ENCODE measurements at regions not wholly inside any gene's neighbourhood (a gene's known extent, or its start where the extent isn't known, plus 50 kb on each side); places are given as distances from the start of the nearest gene placed in this dataset.

GRCh38 chr7:84251277-84251781 is 56.7 kb upstream of the SEMA3A start:
- Histone ChIP-seq H3K4me1 (ENCODE audit: low read depth) (peaks cover 15% of the 10 kb centered on the region), H3K36me3 (no peaks in the 10 kb centered on the region), H3K4me3 (no peak overlapping the region), H3K27me3 (no peaks in the 10 kb centered on the region), H3K9me3 (ENCODE audit: low read depth) (no peaks in the 10 kb centered on the region), H3K27ac (no peak overlapping the region)
- DNase-seq (ENCODE audit: low read depth in 1 of 2, low spot score in 1 of 2): peak in 1 of 2 donors; percentile 56
- TF ChIP-seq, protein P1, sequence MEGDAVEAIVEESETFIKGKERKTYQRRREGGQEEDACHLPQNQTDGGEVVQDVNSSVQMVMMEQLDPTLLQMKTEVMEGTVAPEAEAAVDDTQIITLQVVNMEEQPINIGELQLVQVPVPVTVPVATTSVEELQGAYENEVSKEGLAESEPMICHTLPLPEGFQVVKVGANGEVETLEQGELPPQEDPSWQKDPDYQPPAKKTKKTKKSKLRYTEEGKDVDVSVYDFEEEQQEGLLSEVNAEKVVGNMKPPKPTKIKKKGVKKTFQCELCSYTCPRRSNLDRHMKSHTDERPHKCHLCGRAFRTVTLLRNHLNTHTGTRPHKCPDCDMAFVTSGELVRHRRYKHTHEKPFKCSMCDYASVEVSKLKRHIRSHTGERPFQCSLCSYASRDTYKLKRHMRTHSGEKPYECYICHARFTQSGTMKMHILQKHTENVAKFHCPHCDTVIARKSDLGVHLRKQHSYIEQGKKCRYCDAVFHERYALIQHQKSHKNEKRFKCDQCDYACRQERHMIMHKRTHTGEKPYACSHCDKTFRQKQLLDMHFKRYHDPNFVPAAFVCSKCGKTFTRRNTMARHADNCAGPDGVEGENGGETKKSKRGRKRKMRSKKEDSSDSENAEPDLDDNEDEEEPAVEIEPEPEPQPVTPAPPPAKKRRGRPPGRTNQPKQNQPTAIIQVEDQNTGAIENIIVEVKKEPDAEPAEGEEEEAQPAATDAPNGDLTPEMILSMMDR (IDR thresholded peaks at IDR 0.05; ENCODE audit: low read depth, low read length): no peak

DNA sequence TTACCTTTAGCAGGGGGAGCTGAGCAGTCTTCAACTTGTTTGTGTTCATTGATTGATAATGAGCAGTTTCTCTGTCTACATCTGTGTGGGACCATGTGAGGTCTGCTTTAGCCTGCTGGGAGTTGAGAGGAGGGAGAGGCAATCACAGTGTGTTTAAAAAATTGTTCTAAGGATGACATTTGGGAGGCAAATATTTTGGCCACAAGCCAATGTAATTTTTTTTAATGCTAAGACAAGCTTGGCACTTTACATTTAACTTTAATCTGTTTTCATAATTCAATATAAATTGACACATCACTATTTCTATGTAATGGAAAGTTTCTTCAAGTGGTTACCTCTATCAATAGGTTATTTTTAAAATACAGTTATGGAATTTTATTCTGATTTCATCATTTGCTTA is 55.9 kb upstream of the SEMA3A start:
- TF ChIP-seq, protein P1 (IDR thresholded peaks at IDR 0.05; ENCODE audit: low read depth, low read length): no peak
- H3K4me3 ChIP-seq: no peak overlapping the region
- H3K9me3 ChIP-seq (ENCODE audit: low read depth): no peaks in the 10 kb centered on the region
- no peaks in the 10 kb centered on the region for H3K27me3 ChIP-seq
- no peak for DNase-seq (ENCODE audit: low read depth in 1 of 2, low spot score in 1 of 2)
- no peak overlapping the region for H3K27ac ChIP-seq
- peaks cover 15% of the 10 kb centered on the region for H3K4me1 ChIP-seq (ENCODE audit: low read depth)
- no peaks in the 10 kb centered on the region for H3K36me3 ChIP-seq

DNA sequence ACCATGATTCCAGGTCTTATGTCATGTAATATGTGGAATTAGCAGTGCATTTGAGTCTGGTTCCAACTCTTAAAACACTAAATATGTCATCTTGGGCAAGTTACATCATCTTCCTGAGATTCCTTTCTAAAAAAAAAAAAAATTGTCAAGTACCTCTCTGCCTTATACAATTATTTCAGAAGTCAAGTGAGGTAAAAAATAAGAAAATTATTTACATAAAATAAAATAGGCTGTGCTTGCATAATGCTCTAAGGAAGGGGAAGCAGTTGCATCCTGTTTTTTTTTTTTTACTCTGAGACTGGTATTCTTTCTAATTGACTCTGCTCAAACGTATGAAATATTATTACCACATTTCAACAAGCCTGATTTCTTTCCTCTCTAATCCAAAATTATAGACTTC is 55.1 kb upstream of the SEMA3A start:
- no peaks in the 10 kb centered on the region for H3K27me3 ChIP-seq
- no peaks in the 10 kb centered on the region for H3K9me3 ChIP-seq (ENCODE audit: low read depth)
- TF ChIP-seq, protein P1 (IDR thresholded peaks at IDR 0.05; ENCODE audit: low read depth, low read length): no peak

DNA sequence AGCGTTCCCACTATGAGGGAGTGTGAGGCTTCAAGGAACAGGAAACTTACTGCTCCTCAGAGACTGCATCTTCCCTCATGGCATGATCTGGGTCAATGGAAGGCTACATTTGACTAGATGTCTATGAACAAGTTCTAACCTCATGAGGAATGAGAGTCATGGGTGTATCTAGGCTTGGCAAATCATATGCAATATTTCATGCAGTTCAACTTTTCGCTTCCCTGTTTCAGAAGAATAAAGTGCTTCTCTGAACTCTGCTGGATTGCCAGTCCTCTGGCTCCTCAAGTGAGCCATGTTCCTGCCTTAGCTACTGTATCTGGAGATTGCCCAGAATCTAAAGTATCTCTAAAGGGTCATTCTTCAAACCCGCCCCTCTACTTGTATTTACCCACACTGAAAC is 54.3 kb upstream of the SEMA3A start:
- no peaks in the 10 kb centered on the region for H3K36me3 ChIP-seq
- H3K27ac ChIP-seq: no peak overlapping the region
- H3K4me3 ChIP-seq: no peak overlapping the region
- H3K4me1 ChIP-seq (ENCODE audit: low read depth): peaks cover 15% of the 10 kb centered on the region
- TF ChIP-seq, protein P1 (IDR thresholded peaks at IDR 0.05; ENCODE audit: low read depth, low read length): no peak
- no peaks in the 10 kb centered on the region for H3K27me3 ChIP-seq
- DNase-seq (ENCODE audit: low read depth in 1 of 2, low spot score in 1 of 2): no peak
- no peaks in the 10 kb centered on the region for H3K9me3 ChIP-seq (ENCODE audit: low read depth)

More for the DNA sequence above, 55.1 kb upstream of the SEMA3A start:
- DNase-seq (ENCODE audit: low read depth in 1 of 2, low spot score in 1 of 2): no peak
- Histone ChIP-seq H3K27ac (no peak overlapping the region), H3K36me3 (no peaks in the 10 kb centered on the region), H3K4me1 (ENCODE audit: low read depth) (peaks cover 15% of the 10 kb centered on the region), H3K4me3 (no peak overlapping the region)

GRCh38 chr7:84248267-84248666 is 53.7 kb upstream of the SEMA3A start:
- Histone ChIP-seq H3K9me3 (ENCODE audit: low read depth) (no peaks in the 10 kb centered on the region), H3K27me3 (no peaks in the 10 kb centered on the region), H3K36me3 (no peaks in the 10 kb centered on the region), H3K27ac (no peak overlapping the region), H3K4me1 (ENCODE audit: low read depth) (peaks cover 15% of the 10 kb centered on the region), H3K4me3 (no peak overlapping the region)
- peak in 1 of 2 donors; percentile 46 for DNase-seq (ENCODE audit: low read depth in 1 of 2, low spot score in 1 of 2)
- TF ChIP-seq, protein P1 (IDR thresholded peaks at IDR 0.05; ENCODE audit: low read depth, low read length): no peak

- TF ChIP-seq, protein P1 (IDR thresholded peaks at IDR 0.05; ENCODE audit: low read depth, low read length): no peak
- no peak for DNase-seq (ENCODE audit: low read depth in 1 of 2, low spot score in 1 of 2)
- Histone ChIP-seq H3K27me3 (no peaks in the 10 kb centered on the region), H3K27ac (no peak overlapping the region), H3K36me3 (no peaks in the 10 kb centered on the region), H3K4me3 (no peak overlapping the region), H3K4me1 (ENCODE audit: low read depth) (peaks cover 15% of the 10 kb centered on the region), H3K9me3 (ENCODE audit: low read depth) (no peaks in the 10 kb centered on the region)
Observed at GRCh38 chr7:84247591-84247990, 53.0 kb upstream of the SEMA3A start.
